HCT116 (cell line): ENCODE measurements at regions not wholly inside any gene's neighbourhood (a gene's known extent, or its start where the extent isn't known, plus 50 kb on each side); places are given as distances from the start of the nearest gene placed in this dataset.

Experiments used
- ATAC-seq: fragments of 200-7000 bp; cut with Tn5 transposase; 2 replicates; pipeline ENCODE4 v1.9.1; 2020; ENCODE audit warnings: mild to moderate bottlenecking, moderate library complexity
- BruUV-seq: library from RNA; stranded (reverse); fragments of 400-500 nt; replicated peaks from 2 replicates; lab custom pipeline; 2021; lab: Mats Ljungman, UMichigan
- CTCF ChIA-PET: fragments of 300-600 bp; sonication (Branson Sonifier 250); formaldehyde crosslinking; loops from one replicate; lab custom pipeline; 2021; ENCODE audit warnings: antibody characterized with exemption; lab: Charles Lee
- POLR2A ChIA-PET: fragments of 300-600, 350-600 bp; sonication (Branson Sonifier 250); formaldehyde crosslinking; loops from one replicate; lab custom pipeline; 2021; ENCODE audit warnings: antibody characterized with exemption; lab: Charles Lee
- RAD21 ChIA-PET, 2 experiments: fragments of 300-600 bp; sonication (Branson Sonifier 250); formaldehyde crosslinking; loops; one replicate each; lab custom pipeline; 2023; ENCODE audit warnings: low total read pairs in 2 of 2; ENCODE audit not compliant: uncharacterized antibody in 2 of 2, unreplicated experiment in 2 of 2, low non-redundant PET in 1 of 2; lab: Charles Lee
- DNase-seq: peaks from one replicate; pipeline ENCODE4 v3.0.0-alpha.2; 2010; ENCODE audit warnings: low read depth, low spot score
- H2AFZ ChIP-seq: fragments of 200-600 bp; shearing (Covaris generic), sonication (generic); 2 replicates; pipeline ENCODE4 v1.6.1; 2017; ENCODE audit warnings: low read depth, mixed run types, mixed read lengths, antibody characterized with exemption, low read length; ENCODE audit not compliant: poor library complexity, severe bottlenecking
- H3K27ac ChIP-seq: 2 replicates; pipeline ENCODE4 v1.5.1; 2012; ENCODE audit warnings: low read depth, low read length
- H3K27me3 ChIP-seq: fragments of 200-600 bp; sonication (generic); 2 replicates; pipeline ENCODE4 v1.6.1; 2016; ENCODE audit warnings: mixed run types, low read length, mixed read lengths; ENCODE audit not compliant: insufficient read depth
- H3K36me3 ChIP-seq, 2 experiments: fragments of 200-500 bp in 1 of 2; fragments of 200-600 bp in 1 of 2; sonication (Bioruptor generic) in 1 of 2; sonication (generic) in 1 of 2; 2 replicates each; pipeline versions ENCODE4 v1.5.1 to v1.6.1; 2014 to 2016; ENCODE audit warnings: low read length in 2 of 2, inconsistent platforms in 1 of 2, mixed read lengths in 1 of 2, mixed run types in 1 of 2; ENCODE audit not compliant: insufficient read depth in 2 of 2, control insufficient read depth in 1 of 2
- H3K4me1 ChIP-seq, 2 experiments: fragments of 200-600 bp in 1 of 2; sonication (generic) in 1 of 2; 2 replicates each; pipeline versions ENCODE4 v1.5.1 to v1.6.1; 2012 to 2017; ENCODE audit warnings: low read length in 2 of 2, inconsistent platforms in 1 of 2, mild to moderate bottlenecking in 1 of 2, mixed read lengths in 1 of 2, mixed run types in 1 of 2, moderate library complexity in 1 of 2; ENCODE audit not compliant: insufficient read depth in 2 of 2, control insufficient read depth in 1 of 2
- H3K4me2 ChIP-seq: fragments of 200-600 bp; sonication (generic); 2 replicates; pipeline ENCODE4 v1.6.1; 2017; ENCODE audit warnings: mixed run types, low read length, mixed read lengths
- H3K4me3 ChIP-seq, 2 experiments: fragments of 200-600 bp in 1 of 2; sonication (generic) in 1 of 2; replicated peaks in 1 of 2; 2 replicates each; pipeline ENCODE4 v1.5.1; 2011 to 2016; ENCODE audit warnings: low read length in 2 of 2, control low read depth in 1 of 2, low read depth in 1 of 2, mild to moderate bottlenecking in 1 of 2, mixed read lengths in 1 of 2, mixed run types in 1 of 2
- H3K79me2 ChIP-seq: fragments of 200-600 bp; sonication (generic); 2 replicates; pipeline ENCODE4 v1.6.1; 2017; ENCODE audit warnings: mild to moderate bottlenecking, mixed run types, low read length, moderate library complexity, mixed read lengths; ENCODE audit not compliant: insufficient read depth
- H3K9ac ChIP-seq: fragments of 200-600 bp; sonication (generic); 2 replicates; pipeline ENCODE4 v1.6.1; 2016; ENCODE audit warnings: low read length, mixed read lengths
- H3K9me2 ChIP-seq: fragments of 200-600 bp; sonication (generic), shearing (Covaris generic); 2 replicates; pipeline ENCODE4 v1.6.1; 2017; ENCODE audit warnings: mixed run types, mild to moderate bottlenecking, moderate library complexity; ENCODE audit not compliant: insufficient read depth
- H3K9me3 ChIP-seq, 2 experiments: fragments of 200-500 bp in 1 of 2; fragments of 200-600 bp in 1 of 2; sonication (Bioruptor generic) in 1 of 2; sonication (generic) in 1 of 2; 2 replicates each; pipeline ENCODE4 v1.6.1; 2014 to 2017; ENCODE audit warnings: low read length in 2 of 2, mixed read lengths in 2 of 2, inconsistent platforms in 1 of 2, low read depth in 1 of 2, mild to moderate bottlenecking in 1 of 2, mixed run types in 1 of 2, moderate library complexity in 1 of 2; ENCODE audit not compliant: control insufficient read depth in 1 of 2, insufficient read depth in 1 of 2
- H4K20me1 ChIP-seq: fragments of 200-600 bp; sonication (generic), shearing (Covaris generic); 2 replicates; pipeline ENCODE4 v1.6.1; 2017; ENCODE audit warnings: mixed run types, mild to moderate bottlenecking, moderate library complexity; ENCODE audit not compliant: insufficient read depth
- CBX3 ChIP-seq: IDR thresholded peaks from 2 replicates; pipeline ENCODE4 v1.6.1; 2012; ENCODE audit warnings: low read depth
- CEBPB ChIP-seq: IDR thresholded peaks from 2 replicates; pipeline ENCODE4 v1.6.1; 2012; ENCODE audit warnings: low read depth
- EZH2 ChIP-seq: fragments of 200-600 bp; sonication (generic); IDR thresholded peaks from 2 replicates; pipeline ENCODE4 v1.6.1; 2017; ENCODE audit warnings: antibody characterized with exemption, mixed run types
- EZH2phosphoT487 ChIP-seq: fragments of 200-600 bp; IDR thresholded peaks from 2 replicates; pipeline ENCODE4 v1.6.1; 2018; ENCODE audit warnings: antibody characterized with exemption, borderline replicate concordance
- FOSL1 ChIP-seq: IDR thresholded peaks from 2 replicates; pipeline ENCODE4 v1.6.1; 2012; ENCODE audit warnings: low read depth
- JUND ChIP-seq: IDR thresholded peaks from 2 replicates; pipeline ENCODE4 v1.6.1; 2012
- POLR2A ChIP-seq: IDR thresholded peaks from 2 replicates; pipeline ENCODE4 v1.7.0; 2011; ENCODE audit warnings: borderline replicate concordance; ENCODE audit not compliant: insufficient read depth, insufficient read length; ENCODE audit errors: extremely low read depth
- RAD21 ChIP-seq: IDR thresholded peaks from 2 replicates; pipeline ENCODE4 v1.6.1; 2012; ENCODE audit warnings: low read depth, mild to moderate bottlenecking
- TCF7L2 ChIP-seq: IDR thresholded peaks from 2 replicates; pipeline ENCODE4 v1.7.0; 2011; ENCODE audit warnings: borderline replicate concordance, inconsistent platforms; ENCODE audit not compliant: insufficient read depth, insufficient read length; ENCODE audit errors: extremely low read depth
- ZFX ChIP-seq: fragments of 450-650 bp; IDR thresholded peaks from 2 replicates; pipeline ENCODE4 v1.6.1; 2017
- ZNF274 ChIP-seq: fragments of 200-500 bp; sonication (Bioruptor generic); IDR thresholded peaks from 2 replicates; pipeline ENCODE4 v1.6.1; 2014; ENCODE audit warnings: mild to moderate bottlenecking, low read depth, low read length, inconsistent platforms
- intact Hi-C: fragments of 100-400 bp; cut with micrococcal nuclease; formaldehyde crosslinking; loops from 2 replicates; pipeline ENCODE4 v1.10.0; 2022
- TF ChIP-seq, protein P1 (sequence below): IDR thresholded peaks from 2 replicates; pipeline ENCODE4 v1.6.1; 2012; ENCODE audit warnings: low read depth

DNA sequence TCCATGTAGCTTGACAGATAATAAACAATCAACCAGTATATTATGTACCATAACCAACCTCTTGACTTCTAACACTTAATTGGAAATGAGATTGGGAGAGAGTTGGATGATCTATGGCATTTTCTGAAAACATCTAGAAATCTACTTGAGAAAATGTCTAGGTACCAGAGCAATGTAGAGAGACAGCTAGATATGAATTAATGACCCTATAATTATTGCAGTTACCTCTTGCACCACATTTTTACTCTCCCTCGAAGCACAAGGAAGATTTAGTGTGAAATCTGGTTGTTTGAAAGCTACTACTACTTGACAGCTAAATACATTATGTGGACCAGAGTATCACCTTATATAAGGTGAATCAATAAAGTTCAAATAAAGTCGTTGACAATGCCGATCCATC is 1534.4 kb upstream of the IGFBP7 start:
- RAD21 ChIA-PET, result no interaction called here
- no TSS peak for BruUV-seq
- intact Hi-C loops, result no loop called here
- ATAC-seq, result no peak
- H3K27me3 ChIP-seq, result no peaks in the 10 kb centered on the region
- no peaks in the 10 kb centered on the region for H3K9me2 ChIP-seq
- CTCF ChIA-PET, result no interaction called here
- no peaks in the 10 kb centered on the region for H3K79me2 ChIP-seq
- H3K27ac ChIP-seq, result no peak overlapping the region
- H3K4me2 ChIP-seq, result no peak overlapping the region
- H3K4me1 ChIP-seq, result no peaks in the 10 kb centered on the region
- no peak overlapping the region for H3K9ac ChIP-seq
- no peak overlapping the region for H3K4me3 ChIP-seq
- DNase-seq, result no peak
- H4K20me1 ChIP-seq, result no peaks in the 10 kb centered on the region
- TF ChIP-seq ZNF274 (no peak), CBX3 (no peak), ZFX (no peak), POLR2A (no peak), TCF7L2 (no peak), RAD21 (no peak), FOSL1 (no peak), EZH2phosphoT487 (no peak), JUND (no peak), CEBPB (no peak), EZH2 (no peak)
- TF ChIP-seq, protein P1, sequence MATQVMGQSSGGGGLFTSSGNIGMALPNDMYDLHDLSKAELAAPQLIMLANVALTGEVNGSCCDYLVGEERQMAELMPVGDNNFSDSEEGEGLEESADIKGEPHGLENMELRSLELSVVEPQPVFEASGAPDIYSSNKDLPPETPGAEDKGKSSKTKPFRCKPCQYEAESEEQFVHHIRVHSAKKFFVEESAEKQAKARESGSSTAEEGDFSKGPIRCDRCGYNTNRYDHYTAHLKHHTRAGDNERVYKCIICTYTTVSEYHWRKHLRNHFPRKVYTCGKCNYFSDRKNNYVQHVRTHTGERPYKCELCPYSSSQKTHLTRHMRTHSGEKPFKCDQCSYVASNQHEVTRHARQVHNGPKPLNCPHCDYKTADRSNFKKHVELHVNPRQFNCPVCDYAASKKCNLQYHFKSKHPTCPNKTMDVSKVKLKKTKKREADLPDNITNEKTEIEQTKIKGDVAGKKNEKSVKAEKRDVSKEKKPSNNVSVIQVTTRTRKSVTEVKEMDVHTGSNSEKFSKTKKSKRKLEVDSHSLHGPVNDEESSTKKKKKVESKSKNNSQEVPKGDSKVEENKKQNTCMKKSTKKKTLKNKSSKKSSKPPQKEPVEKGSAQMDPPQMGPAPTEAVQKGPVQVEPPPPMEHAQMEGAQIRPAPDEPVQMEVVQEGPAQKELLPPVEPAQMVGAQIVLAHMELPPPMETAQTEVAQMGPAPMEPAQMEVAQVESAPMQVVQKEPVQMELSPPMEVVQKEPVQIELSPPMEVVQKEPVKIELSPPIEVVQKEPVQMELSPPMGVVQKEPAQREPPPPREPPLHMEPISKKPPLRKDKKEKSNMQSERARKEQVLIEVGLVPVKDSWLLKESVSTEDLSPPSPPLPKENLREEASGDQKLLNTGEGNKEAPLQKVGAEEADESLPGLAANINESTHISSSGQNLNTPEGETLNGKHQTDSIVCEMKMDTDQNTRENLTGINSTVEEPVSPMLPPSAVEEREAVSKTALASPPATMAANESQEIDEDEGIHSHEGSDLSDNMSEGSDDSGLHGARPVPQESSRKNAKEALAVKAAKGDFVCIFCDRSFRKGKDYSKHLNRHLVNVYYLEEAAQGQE, result no peak
- POLR2A ChIA-PET, result no interaction called here
- no peaks in the 10 kb centered on the region for H3K36me3 ChIP-seq
- H3K9me3 ChIP-seq, result peaks cover 16 to 31% of the 10 kb centered on the region in 2 experiments; a peak in 2 of 4 replicates
- H2AFZ ChIP-seq, result no peak overlapping the region
